SK-N-SH treated with all-trans-retinoic acid at 6 μM for 48 hours (cell line): ENCODE measurements at regions not wholly inside any gene's neighbourhood (a gene's known extent, or its start where the extent isn't known, plus 50 kb on each side); places are given as distances from the start of the nearest gene placed in this dataset.

Experiments used
- ATAC-seq: fragments of 200-7000 bp; cut with Tn5 transposase; 3 replicates; pipeline ENCODE4 v1.9.1; 2020; ENCODE audit warnings: mild to moderate bottlenecking, moderate library complexity
- ARNTL ChIP-seq: fragments of 450-650 bp; formaldehyde crosslinking; IDR thresholded peaks from 2 replicates; pipeline ENCODE4 v1.5.0; 2020; ENCODE audit warnings: low read depth, mild to moderate bottlenecking, moderate library complexity, borderline replicate concordance
- BACH2 ChIP-seq: fragments of 250-450 bp; sonication (Bioruptor Pico); IDR thresholded peaks from 2 replicates; pipeline ENCODE4 v1.9.0; 2021; ENCODE audit warnings: mild to moderate bottlenecking, borderline replicate concordance
- CREB5 ChIP-seq: fragments of 250-450 bp; sonication (Bioruptor Pico); IDR thresholded peaks from 2 replicates; pipeline ENCODE4 v1.5.1; 2020; ENCODE audit warnings: low read depth, mild to moderate bottlenecking, moderate library complexity
- CSDC2 ChIP-seq: fragments of 250-450 bp; sonication (Bioruptor Pico); IDR thresholded peaks from 2 replicates; pipeline ENCODE4 v1.5.0; 2020; ENCODE audit warnings: mild to moderate bottlenecking, moderate library complexity
- CSRNP3 ChIP-seq: fragments of 250-450 bp; sonication (Bioruptor Pico); IDR thresholded peaks from 2 replicates; pipeline ENCODE4 v1.5.1; 2021; ENCODE audit warnings: mild to moderate bottlenecking, moderate library complexity
- ESRRG ChIP-seq: fragments of 250-450 bp; sonication (Bioruptor Pico); IDR thresholded peaks from 2 replicates; pipeline ENCODE4 v1.6.1; 2021; ENCODE audit warnings: mild to moderate bottlenecking
- GLIS3 ChIP-seq: fragments of 250-450 bp; sonication (Bioruptor Pico); IDR thresholded peaks from 2 replicates; pipeline ENCODE4 v1.5.0; 2020; ENCODE audit warnings: mild to moderate bottlenecking, moderate library complexity
- ISL1 ChIP-seq: fragments of 250-450 bp; sonication (Bioruptor Pico); IDR thresholded peaks from 2 replicates; pipeline ENCODE4 v2.1.2; 2022; ENCODE audit warnings: mild to moderate bottlenecking, moderate library complexity
- OSR1 ChIP-seq: fragments of 250-450 bp; sonication (Bioruptor Pico); IDR thresholded peaks from 2 replicates; pipeline ENCODE4 v1.8.0; 2022; ENCODE audit warnings: moderate library complexity, mild to moderate bottlenecking, inconsistent platforms
- PATZ1 ChIP-seq: fragments of 250-450 bp; sonication (Bioruptor Pico); IDR thresholded peaks from 2 replicates; pipeline ENCODE4 v1.8.0; 2020; ENCODE audit warnings: mild to moderate bottlenecking, moderate library complexity, borderline replicate concordance
- POU6F1 ChIP-seq: fragments of 250-450 bp; sonication (Bioruptor Pico); IDR thresholded peaks from 2 replicates; pipeline ENCODE4 v1.8.0; 2021; ENCODE audit warnings: low read depth, mild to moderate bottlenecking, moderate library complexity, borderline replicate concordance
- PPARA ChIP-seq: fragments of 250-450 bp; sonication (Bioruptor Pico); IDR thresholded peaks from 2 replicates; pipeline ENCODE4 v1.5.0; 2020; ENCODE audit warnings: mild to moderate bottlenecking, borderline replicate concordance
- RARB ChIP-seq: fragments of 250-450 bp; sonication (Bioruptor Pico); IDR thresholded peaks from 2 replicates; pipeline ENCODE4 v1.8.0; 2021; ENCODE audit warnings: mild to moderate bottlenecking, moderate library complexity
- SNAI2 ChIP-seq: fragments of 250-450 bp; sonication (Bioruptor Pico); IDR thresholded peaks from 2 replicates; pipeline ENCODE4 v1.5.0; 2020; ENCODE audit warnings: mild to moderate bottlenecking, moderate library complexity
- TCF4 ChIP-seq: fragments of 250-450 bp; sonication (Bioruptor Pico); IDR thresholded peaks from 2 replicates; pipeline ENCODE4 v1.8.0; 2021; ENCODE audit warnings: mild to moderate bottlenecking, moderate library complexity, borderline replicate concordance
- TOX ChIP-seq: fragments of 250-450 bp; sonication (Bioruptor Pico); IDR thresholded peaks from 2 replicates; pipeline ENCODE4 v1.8.0; 2021; ENCODE audit warnings: mild to moderate bottlenecking, moderate library complexity, borderline replicate concordance
- TSHZ2 ChIP-seq: fragments of 250-450 bp; sonication (Bioruptor Pico); IDR thresholded peaks from 2 replicates; pipeline ENCODE4 v1.5.0; 2020; ENCODE audit warnings: mild to moderate bottlenecking, moderate library complexity
- ZC3H10 ChIP-seq: fragments of 250-450 bp; sonication (Bioruptor Pico); IDR thresholded peaks from 2 replicates; pipeline ENCODE4 v1.5.1; 2021; ENCODE audit warnings: mild to moderate bottlenecking, moderate library complexity
- ZFP3 ChIP-seq: fragments of 250-450 bp; sonication (Bioruptor Pico); IDR thresholded peaks from 2 replicates; pipeline ENCODE4 v1.5.0; 2020; ENCODE audit warnings: mild to moderate bottlenecking, moderate library complexity
- ZFP30 ChIP-seq: fragments of 450-650 bp; formaldehyde crosslinking; IDR thresholded peaks from 2 replicates; pipeline ENCODE4 v1.5.0; 2022; ENCODE audit warnings: mild to moderate bottlenecking, moderate library complexity
- ZNF565 ChIP-seq: fragments of 450-650 bp; formaldehyde crosslinking; conservative IDR thresholded peaks from 2 replicates; pipeline ENCODE4 v1.5.0; 2020; ENCODE audit warnings: low read depth, mild to moderate bottlenecking, moderate library complexity
- ZNF70 ChIP-seq: fragments of 450-650 bp; formaldehyde crosslinking; IDR thresholded peaks from 2 replicates; pipeline ENCODE4 v1.5.0; 2020; ENCODE audit warnings: mild to moderate bottlenecking, moderate library complexity
- ZNF8 ChIP-seq: fragments of 450-650 bp; formaldehyde crosslinking; IDR thresholded peaks from 2 replicates; pipeline ENCODE4 v1.5.0; 2020; ENCODE audit warnings: mild to moderate bottlenecking, moderate library complexity

- no peak for ATAC-seq
- TF ChIP-seq ZNF565 (CRISPR knock-in tag), result no peak
- no peak for TF ChIP-seq POU6F1 (CRISPR knock-in tag)
- no peak for TF ChIP-seq CREB5
- no peak for TF ChIP-seq OSR1 (CRISPR knock-in tag)
- no peak for TF ChIP-seq CSRNP3 (CRISPR knock-in tag)
- TF ChIP-seq PATZ1 (CRISPR knock-in tag), result no peak
- TF ChIP-seq ESRRG (CRISPR knock-in tag), result no peak
These were observed 303.1 kb upstream of the PRKD1 start for GRCh38 chr14:30230719-30231118.

GRCh38 chr14:30234966-30235365, 307.3 kb upstream of the PRKD1 start:
- no peak for TF ChIP-seq ZNF70 (CRISPR knock-in tag)
- TF ChIP-seq BACH2 (CRISPR knock-in tag), result no peak
- TF ChIP-seq ZC3H10 (CRISPR knock-in tag), result no peak
- TF ChIP-seq RARB (CRISPR knock-in tag), result no peak
- TF ChIP-seq TOX (CRISPR knock-in tag), result no peak
- no peak for TF ChIP-seq ESRRG (CRISPR knock-in tag)
- no peak for TF ChIP-seq TCF4 (CRISPR knock-in tag)
- TF ChIP-seq PATZ1 (CRISPR knock-in tag), result no peak
- no peak for TF ChIP-seq ISL1 (CRISPR knock-in tag)
- TF ChIP-seq CSDC2 (CRISPR knock-in tag), result no peak
- TF ChIP-seq SNAI2 (CRISPR knock-in tag), result no peak
- no peak for TF ChIP-seq GLIS3 (CRISPR knock-in tag)
- no peak for TF ChIP-seq PPARA (CRISPR knock-in tag)
- no peak for ATAC-seq

GRCh38 chr14:30235485-30235884, 307.8 kb upstream of the PRKD1 start:
- no peak for ATAC-seq
- TF ChIP-seq POU6F1 (CRISPR knock-in tag) (no peak), OSR1 (CRISPR knock-in tag) (no peak), SNAI2 (CRISPR knock-in tag) (no peak), ZFP30 (CRISPR knock-in tag) (no peak), ZFP3 (CRISPR knock-in tag) (no peak), RARB (CRISPR knock-in tag) (no peak), ZNF8 (CRISPR knock-in tag) (no peak), TOX (CRISPR knock-in tag) (no peak), ZC3H10 (CRISPR knock-in tag) (no peak), PPARA (CRISPR knock-in tag) (no peak), ESRRG (CRISPR knock-in tag) (no peak), ZNF565 (CRISPR knock-in tag) (no peak), TCF4 (CRISPR knock-in tag) (no peak), CREB5 (no peak), GLIS3 (CRISPR knock-in tag) (no peak), BACH2 (CRISPR knock-in tag) (no peak), TSHZ2 (CRISPR knock-in tag) (no peak), ARNTL (CRISPR knock-in tag) (no peak)
